HG02678 (cell line): ENCODE measurements at regions not wholly inside any gene's neighbourhood (a gene's known extent, or its start where the extent isn't known, plus 50 kb on each side); places are given as distances from the start of the nearest gene placed in this dataset.

Experiments used
- ATAC-seq: cut with Tn5 transposase; IDR thresholded peaks from one replicate; pipeline ENCODE4 v1.9.1; 2021; ENCODE audit warnings: mild to moderate bottlenecking, moderate library complexity; ENCODE audit not compliant: unreplicated experiment

DNA sequence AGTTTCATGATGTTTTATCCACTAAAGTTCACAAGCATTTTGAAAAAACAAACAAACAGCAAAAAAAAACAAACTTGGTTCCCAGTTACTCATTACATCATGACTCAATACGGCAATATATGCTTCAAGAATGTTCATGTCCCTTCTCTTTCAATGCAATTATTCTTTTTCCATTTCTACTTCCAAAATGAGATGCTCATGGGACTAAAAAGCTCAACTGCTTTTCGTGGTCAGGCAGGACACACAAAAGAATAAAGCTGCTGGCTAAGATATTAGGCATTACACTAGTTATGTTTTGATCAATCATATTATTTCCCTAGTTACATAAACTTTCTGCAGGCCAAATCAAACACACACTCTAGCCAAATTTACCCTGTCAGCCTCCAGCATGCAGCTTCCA lies 301.3 kb downstream of the EPHA4 start:
- no peak for ATAC-seq

GRCh38 chr2:221272729-221273128 lies 299.4 kb downstream of the EPHA4 start:
- no peak for ATAC-seq

GRCh38 chr2:221276033-221276432 lies 296.1 kb downstream of the EPHA4 start:
- ATAC-seq = no peak

DNA sequence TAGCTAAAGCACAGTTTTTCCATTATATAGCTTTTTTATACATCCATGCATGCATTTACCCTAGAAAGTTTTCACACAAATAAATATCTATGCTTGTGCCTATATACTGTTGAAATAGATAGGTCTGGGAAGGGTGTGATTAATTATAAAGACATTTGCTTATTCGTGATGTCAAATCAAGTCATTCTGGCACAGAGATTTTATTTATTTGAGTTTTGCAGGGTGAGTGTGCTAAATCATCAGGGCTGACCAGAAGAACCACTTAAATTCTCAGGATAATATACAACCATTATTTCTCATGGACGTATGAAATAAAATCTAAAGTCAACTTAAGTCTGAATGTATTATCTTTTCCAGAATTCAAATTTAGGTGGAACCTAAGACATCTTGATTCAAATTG lies 295.5 kb downstream of the EPHA4 start:
- no peak for ATAC-seq

- ATAC-seq = no peak
Observed at GRCh38 chr2:221282386-221282785, 289.7 kb downstream of the EPHA4 start.

GRCh38 chr2:221283896-221284545 lies 288.1 kb downstream of the EPHA4 start:
- ATAC-seq = no peak

DNA sequence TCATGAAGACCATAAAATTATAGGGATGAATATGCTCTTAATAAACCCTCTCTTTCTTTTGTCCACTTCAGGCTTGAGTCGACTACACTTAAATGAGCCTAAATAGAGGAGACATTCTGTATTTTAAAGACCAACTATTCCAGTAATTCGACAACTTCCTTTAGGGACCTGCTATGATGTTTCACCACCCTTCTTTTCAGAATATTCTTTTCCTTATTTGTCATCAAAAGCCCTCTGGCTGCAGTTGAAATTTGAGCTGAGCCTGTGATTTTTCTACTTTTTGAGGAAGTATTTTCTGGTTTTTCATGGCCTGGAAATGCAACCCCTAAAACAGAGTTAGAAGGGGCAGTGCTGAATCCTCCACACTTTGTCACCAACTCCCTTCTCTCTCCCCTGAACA lies 287.0 kb downstream of the EPHA4 start:
- no peak for ATAC-seq

- ATAC-seq = no peak
Observed at GRCh38 chr2:221286406-221286805, 285.7 kb downstream of the EPHA4 start.

DNA sequence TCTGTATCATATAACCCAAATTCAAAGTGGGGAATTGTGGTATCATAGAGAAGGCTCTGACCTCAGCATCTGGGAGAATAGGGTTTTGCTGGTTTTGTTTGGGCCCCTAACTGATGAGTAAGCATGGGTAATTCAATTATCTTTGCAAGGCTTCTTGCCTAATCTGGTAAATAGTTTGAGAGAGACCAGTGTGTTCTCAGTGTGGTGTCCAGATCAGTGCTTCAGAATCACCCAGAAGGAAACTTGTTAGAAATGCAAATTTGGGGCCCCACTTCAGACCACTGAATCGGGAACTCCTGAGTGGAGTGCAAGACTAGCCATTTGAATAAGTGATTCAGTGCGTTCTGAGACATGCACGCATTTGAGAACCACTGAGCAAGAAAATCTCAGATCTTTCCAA lies 282.7 kb downstream of the EPHA4 start:
- ATAC-seq = no peak

- no peak for ATAC-seq
Observed at GRCh38 chr2:221289846-221290245, 282.3 kb downstream of the EPHA4 start.

- ATAC-seq = no peak
Observed at GRCh38 chr2:221293949-221294742, 278.0 kb downstream of the EPHA4 start.

DNA sequence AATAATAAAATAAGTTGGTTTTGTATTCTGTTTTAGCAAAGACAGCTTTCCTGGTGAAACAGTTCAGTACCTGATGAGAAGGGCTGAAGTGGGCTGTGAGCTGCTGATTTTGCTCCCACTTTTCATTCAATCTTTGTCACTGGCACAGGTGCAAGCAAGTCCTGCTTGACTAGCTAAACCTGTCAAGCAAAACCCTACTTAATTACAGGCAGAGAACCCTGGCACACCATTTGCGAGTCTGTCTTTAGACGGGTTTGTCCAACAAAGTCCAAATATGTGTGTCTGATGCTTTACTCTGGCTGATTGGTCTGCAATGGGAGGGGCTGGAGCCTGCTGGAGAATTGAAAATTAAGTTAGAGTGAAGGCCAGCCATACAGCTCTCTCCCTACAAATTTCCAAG lies 267.2 kb downstream of the EPHA4 start:
- no peak for ATAC-seq

- no peak for ATAC-seq
Observed at GRCh38 chr2:221308507-221309066, 263.5 kb downstream of the EPHA4 start.

DNA sequence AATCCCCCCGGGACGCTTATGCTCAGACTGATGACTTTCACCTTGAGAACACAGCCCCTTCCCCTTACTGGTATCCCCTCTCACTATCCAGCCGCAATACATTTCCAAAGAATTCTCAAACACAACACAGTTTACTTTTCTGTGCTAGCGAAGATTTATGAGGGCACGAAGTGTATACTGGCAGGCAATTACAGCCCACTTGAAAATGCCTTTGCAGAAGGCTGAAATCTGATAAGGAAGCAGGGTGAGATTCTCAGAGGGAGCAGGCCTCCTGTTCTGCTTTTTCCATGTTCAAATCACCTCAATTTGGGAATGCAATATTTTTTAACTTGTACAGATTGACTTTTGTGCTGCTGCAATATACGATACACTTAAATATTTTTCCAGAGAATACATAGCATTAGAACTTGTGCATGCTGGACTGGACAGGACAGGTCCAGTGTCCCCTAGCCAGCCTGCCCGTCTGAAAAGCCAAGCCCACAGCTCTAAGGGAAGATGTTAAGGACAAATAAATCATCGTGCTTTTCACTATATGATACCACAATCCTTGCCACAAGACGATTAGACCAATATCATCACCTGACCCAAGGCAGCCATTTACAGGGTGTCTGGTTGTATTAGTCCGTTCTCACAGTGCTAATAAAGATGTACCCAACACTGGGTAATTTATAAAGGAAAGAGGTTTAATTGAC lies 262.1 kb downstream of the EPHA4 start:
- ATAC-seq = no peak

- no peak for ATAC-seq
Observed at GRCh38 chr2:221310730-221311129, 261.4 kb downstream of the EPHA4 start.

DNA sequence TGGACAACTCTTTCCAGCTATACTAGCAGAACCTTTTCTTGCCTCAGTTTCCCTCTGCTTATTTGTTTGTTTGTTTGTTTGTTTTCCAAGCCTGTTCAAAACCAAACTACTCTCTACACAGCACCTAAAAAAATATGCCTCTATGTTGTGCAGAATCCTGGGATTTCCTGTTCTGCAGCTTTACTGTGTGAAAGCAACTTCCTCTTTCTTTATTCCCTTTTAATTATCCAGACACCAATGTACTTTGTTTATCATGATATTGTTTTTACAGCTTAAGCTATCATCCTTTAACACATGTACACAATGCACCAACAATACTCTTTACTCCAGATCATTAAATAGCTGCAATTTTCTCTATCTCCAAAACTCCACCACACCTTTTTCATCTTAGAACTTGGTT lies 259.5 kb downstream of the EPHA4 start:
- ATAC-seq = no peak

- ATAC-seq = no peak
Observed at GRCh38 chr2:221314786-221315185, 257.3 kb downstream of the EPHA4 start.

GRCh38 chr2:221318376-221319130 lies 253.6 kb downstream of the EPHA4 start:
- ATAC-seq = no peak

- no peak for ATAC-seq
Observed at GRCh38 chr2:221322741-221323140, 249.4 kb downstream of the EPHA4 start.

DNA sequence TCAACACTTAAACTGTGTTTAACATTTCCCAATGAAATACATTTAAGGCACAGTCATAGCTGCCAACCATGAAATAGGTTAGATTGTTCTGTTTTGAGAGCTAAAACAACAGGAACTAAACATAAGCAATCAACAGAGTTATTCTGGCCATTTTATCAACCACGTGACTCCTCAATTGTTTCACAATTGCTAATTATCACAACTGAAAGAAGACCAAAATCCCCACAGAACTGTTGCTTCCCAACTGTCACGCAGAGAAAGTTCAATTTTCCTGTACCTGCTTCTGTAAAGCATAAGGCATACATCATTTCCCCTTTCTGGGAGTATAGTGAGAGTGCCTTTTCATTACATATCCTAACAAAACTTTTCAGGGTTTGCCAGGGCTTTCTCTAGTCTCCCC lies 248.6 kb downstream of the EPHA4 start:
- no peak for ATAC-seq

DNA sequence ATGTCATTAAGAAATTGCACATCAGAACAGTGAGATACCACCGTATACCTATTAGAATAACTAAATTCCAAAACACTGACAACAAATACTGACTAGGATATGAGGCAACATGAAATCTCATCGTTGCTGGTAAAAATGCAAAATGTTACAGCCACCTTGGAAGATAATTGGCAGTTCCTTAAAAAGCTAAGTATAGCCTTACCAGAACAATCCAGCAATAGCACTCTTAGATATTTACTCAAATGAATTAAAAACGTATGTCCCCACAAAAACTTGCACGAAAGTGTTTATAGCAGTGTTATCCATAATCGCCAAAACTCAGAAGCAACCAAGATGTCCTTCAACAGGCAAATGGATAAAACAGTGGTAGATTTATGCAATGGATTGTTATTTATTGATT lies 241.7 kb downstream of the EPHA4 start:
- no peak for ATAC-seq
